ENCODE measurements at regions not wholly inside any gene's neighbourhood (a gene's known extent, or its start where the extent isn't known, plus 50 kb on each side); places are given as distances from the start of the nearest gene placed in this dataset.
"Not testable (repeated sequence)": the region's sequence is repeated elsewhere in the genome, so short reads cannot be mapped to it uniquely, and the experiment has no call there.

- Mint-ChIP-seq H3K9me3 (ENCODE audit: low read depth) (no peaks in the 10 kb centered on the region), H3K4me3 (no peak overlapping the region), H3K36me3 (no peaks in the 10 kb centered on the region), H3K27me3 (peaks cover 3% of the 10 kb centered on the region), H3K4me1 (ENCODE audit: low read depth) (no peaks in the 10 kb centered on the region), H3K27ac (no peak overlapping the region)
Measured at GRCh38 chr1:60876952-60877351, 205.4 kb upstream of the NFIA start.

DNA sequence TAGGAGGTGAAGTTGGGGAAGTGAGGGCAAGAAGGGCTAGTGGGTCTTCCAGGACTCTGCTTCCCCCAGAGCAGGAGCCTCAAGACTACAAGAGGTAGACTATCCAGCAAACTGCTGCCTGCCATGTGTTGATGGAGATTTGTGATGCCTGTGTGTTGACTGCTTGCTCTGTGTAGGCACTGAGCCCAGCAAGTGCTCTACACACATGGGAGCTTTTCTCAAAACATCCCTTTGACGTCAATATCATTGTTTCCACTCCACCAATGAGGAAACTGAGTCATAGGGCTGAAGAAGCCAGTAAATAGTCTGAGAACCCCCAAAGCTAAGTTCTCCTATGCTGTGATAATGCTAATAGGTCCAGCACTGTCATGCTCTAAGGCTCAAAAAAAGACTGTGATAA lies 207.2 kb upstream of the NFIA start:
- Mint-ChIP-seq H3K4me3 (no peak overlapping the region), H3K9me3 (ENCODE audit: low read depth) (no peaks in the 10 kb centered on the region), H3K4me1 (ENCODE audit: low read depth) (no peaks in the 10 kb centered on the region), H3K27ac (no peak overlapping the region), H3K27me3 (peaks cover 2% of the 10 kb centered on the region), H3K36me3 (no peaks in the 10 kb centered on the region)

GRCh38 chr1:60874718-60875117 lies 207.6 kb upstream of the NFIA start:
- Mint-ChIP-seq H3K36me3 (no peaks in the 10 kb centered on the region), H3K27me3 (peaks cover 2% of the 10 kb centered on the region), H3K9me3 (ENCODE audit: low read depth) (no peaks in the 10 kb centered on the region), H3K27ac (no peak overlapping the region), H3K4me3 (no peak overlapping the region), H3K4me1 (ENCODE audit: low read depth) (no peaks in the 10 kb centered on the region)

- not testable (repeated sequence) for H3K9me3 Mint-ChIP-seq (ENCODE audit: low read depth); H3K27me3 Mint-ChIP-seq; H3K36me3 Mint-ChIP-seq; H3K4me3 Mint-ChIP-seq; H3K27ac Mint-ChIP-seq; H3K4me1 Mint-ChIP-seq (ENCODE audit: low read depth)
Measured at GRCh38 chr1:60873396-60873795, 209.0 kb upstream of the NFIA start.

GRCh38 chr1:60872426-60873054 lies 209.8 kb upstream of the NFIA start:
- H3K4me3 Mint-ChIP-seq: no peak overlapping the region
- H3K27me3 Mint-ChIP-seq: no peaks in the 10 kb centered on the region
- no peaks in the 10 kb centered on the region for H3K36me3 Mint-ChIP-seq
- H3K4me1 Mint-ChIP-seq (ENCODE audit: low read depth): no peaks in the 10 kb centered on the region
- H3K27ac Mint-ChIP-seq: no peak overlapping the region
- no peaks in the 10 kb centered on the region for H3K9me3 Mint-ChIP-seq (ENCODE audit: low read depth)

DNA sequence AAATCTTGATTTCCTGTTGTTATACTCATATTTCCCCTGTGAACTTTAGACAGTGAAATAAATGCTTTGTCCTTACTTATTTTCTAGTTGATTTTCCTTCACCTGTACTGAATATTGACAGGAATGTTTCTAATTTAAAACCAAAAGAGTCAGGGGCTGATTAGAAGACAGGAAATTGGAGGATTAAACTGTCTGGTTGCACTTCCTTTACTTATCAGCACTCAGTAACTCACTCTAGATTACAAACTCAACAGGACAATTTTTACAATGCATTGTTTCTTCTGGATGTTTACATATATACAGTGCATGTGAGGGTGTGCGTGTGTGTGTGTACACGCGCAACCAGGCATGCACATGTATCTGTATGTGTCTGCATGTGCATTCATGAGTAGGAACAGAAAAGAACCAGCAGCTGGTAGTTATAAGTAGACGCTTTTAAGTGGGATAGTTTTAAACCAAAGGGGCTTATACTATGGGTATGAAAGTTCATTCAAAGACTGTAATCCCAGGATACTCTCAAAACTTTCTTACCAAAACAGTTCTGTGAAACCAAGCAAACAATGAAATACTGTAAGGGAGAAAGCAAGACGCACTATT lies 212.0 kb upstream of the NFIA start:
- H3K4me1 Mint-ChIP-seq (ENCODE audit: low read depth): no peaks in the 10 kb centered on the region
- no peaks in the 10 kb centered on the region for H3K27me3 Mint-ChIP-seq
- no peaks in the 10 kb centered on the region for H3K9me3 Mint-ChIP-seq (ENCODE audit: low read depth)
- no peak overlapping the region for H3K4me3 Mint-ChIP-seq
- H3K27ac Mint-ChIP-seq: no peak overlapping the region
- H3K36me3 Mint-ChIP-seq: no peaks in the 10 kb centered on the region

GRCh38 chr1:60868901-60869663 lies 213.3 kb upstream of the NFIA start:
- H3K4me3 Mint-ChIP-seq: no peak overlapping the region
- no peak overlapping the region for H3K27ac Mint-ChIP-seq
- no peaks in the 10 kb centered on the region for H3K4me1 Mint-ChIP-seq (ENCODE audit: low read depth)
- no peaks in the 10 kb centered on the region for H3K9me3 Mint-ChIP-seq (ENCODE audit: low read depth)
- H3K27me3 Mint-ChIP-seq: no peaks in the 10 kb centered on the region
- no peaks in the 10 kb centered on the region for H3K36me3 Mint-ChIP-seq

GRCh38 chr1:60867782-60868181 lies 214.6 kb upstream of the NFIA start:
- Mint-ChIP-seq H3K27ac (no peak overlapping the region), H3K9me3 (ENCODE audit: low read depth) (no peaks in the 10 kb centered on the region), H3K4me1 (ENCODE audit: low read depth) (no peaks in the 10 kb centered on the region), H3K27me3 (no peaks in the 10 kb centered on the region), H3K4me3 (no peak overlapping the region), H3K36me3 (no peaks in the 10 kb centered on the region)

- Mint-ChIP-seq H3K4me3 (no peak overlapping the region), H3K36me3 (no peaks in the 10 kb centered on the region), H3K9me3 (ENCODE audit: low read depth) (no peaks in the 10 kb centered on the region), H3K27ac (no peak overlapping the region), H3K4me1 (ENCODE audit: low read depth) (no peaks in the 10 kb centered on the region), H3K27me3 (no peaks in the 10 kb centered on the region)
Measured at GRCh38 chr1:60866917-60867531, 215.3 kb upstream of the NFIA start.

DNA sequence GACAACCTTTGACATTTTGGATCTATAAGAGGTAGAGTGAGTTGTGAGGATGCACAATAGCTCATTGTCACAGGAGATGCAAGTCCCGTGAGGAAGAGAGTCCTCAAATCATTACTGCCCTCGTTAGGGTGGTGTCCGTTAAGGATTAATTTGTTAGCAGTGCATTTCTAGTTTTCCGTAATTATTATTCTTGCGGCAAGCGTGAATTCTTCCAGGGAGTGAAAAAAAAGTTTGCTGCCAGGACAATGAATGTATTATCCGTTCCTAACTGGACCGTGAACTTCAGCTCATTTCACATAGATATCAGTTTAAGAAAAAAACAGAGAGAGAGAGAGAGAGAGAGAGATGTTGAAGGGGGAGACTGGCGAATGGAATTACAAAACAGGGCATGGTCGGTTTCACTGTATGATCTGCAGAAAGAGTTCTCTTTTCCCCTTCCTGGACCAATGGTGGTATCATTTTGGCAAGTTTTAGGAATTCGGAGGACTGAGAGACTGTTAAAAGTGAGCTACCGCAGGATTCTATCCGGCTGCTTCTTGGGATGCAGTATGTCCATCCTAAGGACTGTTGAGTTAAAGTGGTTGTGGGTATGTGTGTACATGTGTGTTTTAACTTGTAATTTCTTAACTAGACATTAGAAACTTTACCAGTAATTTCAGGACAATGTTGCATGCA lies 216.0 kb upstream of the NFIA start:
- no peaks in the 10 kb centered on the region for H3K27me3 Mint-ChIP-seq
- H3K9me3 Mint-ChIP-seq (ENCODE audit: low read depth): no peaks in the 10 kb centered on the region
- no peak overlapping the region for H3K4me3 Mint-ChIP-seq
- no peaks in the 10 kb centered on the region for H3K4me1 Mint-ChIP-seq (ENCODE audit: low read depth)
- H3K27ac Mint-ChIP-seq: no peak overlapping the region
- H3K36me3 Mint-ChIP-seq: no peaks in the 10 kb centered on the region

DNA sequence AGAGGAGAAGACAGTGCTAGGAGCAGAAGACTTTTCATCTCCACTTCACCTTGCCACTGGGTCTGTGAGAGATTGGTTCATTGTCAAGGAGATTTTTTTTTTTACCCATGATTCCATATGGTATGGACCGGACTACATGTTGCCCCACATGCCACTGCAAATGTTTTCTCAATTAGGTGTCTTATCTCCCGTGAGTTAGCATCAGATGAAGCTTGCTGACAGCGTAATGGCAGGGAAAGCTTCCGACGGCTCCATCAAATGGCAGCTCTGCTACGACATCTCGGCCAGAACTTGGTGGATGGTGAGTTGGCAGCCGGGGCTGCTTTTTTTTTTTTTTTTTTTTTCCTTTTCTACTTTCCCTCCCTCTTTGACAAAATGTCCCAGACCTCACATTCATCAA lies 217.2 kb upstream of the NFIA start:
- H3K4me3 Mint-ChIP-seq: no peak overlapping the region

GRCh38 chr1:60864722-60865121 lies 217.6 kb upstream of the NFIA start:
- Mint-ChIP-seq H3K27ac (no peak overlapping the region), H3K27me3 (no peaks in the 10 kb centered on the region), H3K36me3 (no peaks in the 10 kb centered on the region), H3K4me3 (no peak overlapping the region), H3K9me3 (ENCODE audit: low read depth) (no peaks in the 10 kb centered on the region), H3K4me1 (ENCODE audit: low read depth) (no peaks in the 10 kb centered on the region)

More for the DNA sequence above, 217.2 kb upstream of the NFIA start:
- Mint-ChIP-seq H3K9me3 (ENCODE audit: low read depth) (no peaks in the 10 kb centered on the region), H3K36me3 (no peaks in the 10 kb centered on the region), H3K27ac (no peak overlapping the region), H3K27me3 (no peaks in the 10 kb centered on the region), H3K4me1 (ENCODE audit: low read depth) (no peaks in the 10 kb centered on the region)

GRCh38 chr1:60863131-60863530 lies 219.2 kb upstream of the NFIA start:
- Mint-ChIP-seq H3K9me3 (ENCODE audit: low read depth) (no peaks in the 10 kb centered on the region), H3K36me3 (no peaks in the 10 kb centered on the region), H3K27me3 (no peaks in the 10 kb centered on the region), H3K4me3 (no peak overlapping the region), H3K27ac (no peak overlapping the region), H3K4me1 (ENCODE audit: low read depth) (no peaks in the 10 kb centered on the region)

DNA sequence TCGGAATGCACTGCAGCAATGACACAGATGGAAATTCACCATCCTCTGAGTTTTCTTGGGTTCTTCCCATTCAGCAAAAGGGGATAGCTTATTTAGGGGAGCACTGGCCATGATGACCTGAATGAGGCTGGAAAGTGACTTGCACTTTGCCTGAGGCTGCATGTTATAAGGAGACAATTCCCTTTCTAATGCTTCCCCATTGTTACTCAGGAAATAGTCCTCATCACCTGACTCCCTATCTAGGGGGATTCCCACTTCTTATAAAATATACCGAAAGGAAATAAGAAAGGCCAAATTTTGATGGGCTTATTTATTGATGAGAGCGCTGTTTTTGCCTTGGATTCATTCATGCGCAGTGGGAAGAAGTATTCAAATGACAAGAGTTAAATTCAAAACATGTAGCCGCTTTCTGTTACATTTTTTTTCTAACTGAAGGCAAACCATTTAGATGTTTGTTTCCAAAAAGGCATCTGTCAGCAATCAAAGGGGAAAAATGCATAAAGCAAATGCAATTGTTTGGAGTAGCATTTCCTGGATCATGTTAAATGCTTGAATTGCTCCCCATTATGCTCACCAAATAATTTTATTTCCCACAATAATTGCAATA lies 220.3 kb upstream of the NFIA start:
- H3K4me3 Mint-ChIP-seq: no peak overlapping the region
- no peaks in the 10 kb centered on the region for H3K36me3 Mint-ChIP-seq
- H3K27me3 Mint-ChIP-seq: no peaks in the 10 kb centered on the region
- H3K27ac Mint-ChIP-seq: no peak overlapping the region
- H3K9me3 Mint-ChIP-seq (ENCODE audit: low read depth): no peaks in the 10 kb centered on the region
- no peaks in the 10 kb centered on the region for H3K4me1 Mint-ChIP-seq (ENCODE audit: low read depth)

GRCh38 chr1:60859111-60859510 lies 223.2 kb upstream of the NFIA start:
- H3K4me3 Mint-ChIP-seq: no peak overlapping the region
- peaks cover 7% of the 10 kb centered on the region for H3K27me3 Mint-ChIP-seq
- no peaks in the 10 kb centered on the region for H3K36me3 Mint-ChIP-seq
- no peak overlapping the region for H3K27ac Mint-ChIP-seq
- no peaks in the 10 kb centered on the region for H3K4me1 Mint-ChIP-seq (ENCODE audit: low read depth)
- H3K9me3 Mint-ChIP-seq (ENCODE audit: low read depth): no peaks in the 10 kb centered on the region

All from activated naive CD8-positive, alpha-beta T cell (primary cell).